Stimulated activated CD8-positive, alpha-beta memory T cell treated with anti-CD3 and anti-CD28 coated beads, Interleukin-7, amount 100 ng/mL, for 4 hours (primary cell): ENCODE measurements at regions not wholly inside any gene's neighbourhood (a gene's known extent, or its start where the extent isn't known, plus 50 kb on each side); places are given as distances from the start of the nearest gene placed in this dataset.
"Not testable (repeated sequence)": the region's sequence is repeated elsewhere in the genome, so short reads cannot be mapped to it uniquely, and the experiment has no call there.

Source experiments
- DNase-seq, 2 donors: peaks; one replicate each; pipeline ENCODE4 v3.0.0-alpha.2; 2020; ENCODE audit warnings: low read depth in 2 of 2

GRCh38 chr3:105260385-105260784, 106.3 kb upstream of the ALCAM start:
- no peak for DNase-seq

GRCh38 chr3:105274536-105274935, 92.2 kb upstream of the ALCAM start:
- no peak for DNase-seq

DNA sequence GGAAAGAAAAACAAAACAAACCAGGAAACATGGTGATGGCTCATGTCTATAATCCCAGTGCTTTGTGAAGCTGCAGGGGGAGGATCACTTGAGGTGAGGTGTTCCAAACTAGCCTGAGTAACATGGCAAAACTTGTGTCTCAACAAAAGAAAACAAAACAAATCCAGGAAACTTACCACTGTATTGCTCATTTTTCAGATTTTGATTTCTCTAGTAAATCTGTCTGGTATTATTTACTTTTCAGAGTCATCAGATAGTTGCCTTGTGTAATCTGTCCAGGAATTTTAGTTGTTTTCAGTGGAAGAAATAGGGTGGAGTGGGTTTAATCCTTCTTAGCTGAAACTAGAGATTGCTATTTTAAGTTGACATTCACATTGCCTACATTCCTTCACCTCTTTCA, 91.8 kb upstream of the ALCAM start:
- DNase-seq, result no peak

GRCh38 chr3:105277656-105278055, 89.1 kb upstream of the ALCAM start:
- DNase-seq, result no peak

- no peak for DNase-seq
These were observed 88.0 kb upstream of the ALCAM start for GRCh38 chr3:105278688-105279087.

DNA sequence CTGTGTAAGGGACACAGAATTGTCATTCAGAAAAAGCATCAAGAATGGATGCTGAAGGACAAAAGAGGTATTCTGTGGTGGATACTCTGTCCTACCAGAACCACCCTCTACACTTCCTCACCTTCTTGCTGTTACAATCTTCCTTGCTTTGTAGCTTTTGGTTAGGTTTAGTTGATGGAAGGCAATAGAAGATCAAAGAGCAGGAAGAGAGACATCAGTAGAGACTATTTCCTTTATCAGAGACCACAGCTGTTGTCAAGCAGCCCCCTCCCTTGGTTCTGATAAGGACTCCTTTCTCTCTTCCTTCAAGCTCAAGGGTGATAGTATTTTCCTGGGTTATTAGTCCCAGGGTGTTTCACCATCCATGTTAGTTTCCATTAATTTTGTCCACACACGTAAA, 84.7 kb upstream of the ALCAM start:
- DNase-seq, result no peak

DNA sequence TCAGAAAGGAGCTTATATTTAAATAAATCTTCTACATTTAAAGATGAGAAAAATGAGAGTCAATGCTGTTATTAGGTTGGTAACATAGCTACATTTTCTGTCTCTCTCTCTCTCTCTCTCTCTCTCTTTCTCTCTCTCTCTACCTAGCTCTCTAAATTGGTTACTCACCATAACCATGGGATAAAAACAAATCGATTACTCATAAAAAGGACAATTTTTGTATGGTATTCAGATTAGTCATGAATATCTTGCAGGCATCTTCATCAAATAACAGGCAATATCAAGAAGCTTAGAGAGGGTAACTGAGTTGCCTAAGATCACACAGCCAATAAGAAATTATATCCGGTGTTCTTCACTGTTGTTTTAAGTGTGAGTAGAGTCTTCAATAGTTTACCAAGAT, 81.8 kb upstream of the ALCAM start:
- no peak for DNase-seq

DNA sequence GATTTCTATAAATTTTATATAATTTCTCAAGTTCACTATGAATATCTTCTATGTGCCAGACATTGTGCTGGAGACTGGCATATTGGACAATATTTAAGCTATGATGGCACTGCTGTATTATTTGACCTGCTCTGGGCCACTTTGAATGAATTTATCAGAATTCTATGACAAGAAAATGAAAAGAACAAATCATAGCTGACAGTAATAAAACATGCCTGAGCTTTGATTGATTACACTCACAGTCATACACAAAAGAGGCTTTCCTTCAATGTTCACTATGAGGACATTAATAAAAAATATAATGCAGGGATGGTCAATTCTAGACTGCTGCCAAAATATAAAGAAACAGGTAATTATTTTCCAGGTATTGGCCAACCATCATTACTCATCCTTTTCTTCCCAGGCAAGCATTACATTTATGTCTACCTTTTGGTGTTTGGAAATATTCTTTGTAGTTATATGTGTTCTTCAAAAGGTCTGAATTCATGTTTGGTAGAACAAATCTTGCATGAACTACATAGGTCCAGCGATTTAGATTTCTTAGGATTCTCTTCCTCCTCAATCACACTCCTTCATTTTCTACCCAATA, 81.0 kb upstream of the ALCAM start:
- DNase-seq, result no peak

- DNase-seq, result no peak
These were observed 73.3 kb upstream of the ALCAM start for GRCh38 chr3:105293441-105293840.

DNA sequence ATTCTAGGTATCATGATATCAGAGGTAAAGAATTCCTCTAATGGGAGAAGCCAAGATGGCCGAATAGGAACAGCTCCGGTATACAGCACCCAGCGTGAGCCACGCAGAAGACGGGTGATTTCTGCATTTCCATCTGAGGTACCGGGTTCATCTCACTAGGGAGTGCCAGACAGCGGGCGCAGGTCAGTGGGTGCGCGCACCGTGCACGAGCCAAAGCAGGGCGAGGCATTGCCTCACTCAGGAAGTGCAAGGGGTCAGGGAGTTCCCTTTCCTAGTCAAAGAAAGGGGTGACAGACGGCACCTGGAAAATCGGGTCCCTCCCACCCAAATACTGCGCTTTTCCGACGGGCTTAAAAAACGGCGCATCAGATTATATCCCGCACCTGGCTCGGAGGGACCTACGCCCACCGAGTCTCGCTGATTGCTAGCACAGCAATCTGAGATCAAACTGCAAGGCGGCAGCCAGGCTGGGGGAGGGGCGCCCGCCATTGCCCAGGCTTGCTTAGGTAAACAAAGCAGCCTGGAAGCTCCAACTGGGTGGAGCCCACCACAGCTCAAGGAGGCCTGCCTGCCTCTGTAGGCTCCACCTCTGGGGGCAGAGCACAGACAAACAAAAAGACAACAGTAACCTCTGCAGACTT, 70.4 kb upstream of the ALCAM start:
- DNase-seq, result not testable (repeated sequence)

DNA sequence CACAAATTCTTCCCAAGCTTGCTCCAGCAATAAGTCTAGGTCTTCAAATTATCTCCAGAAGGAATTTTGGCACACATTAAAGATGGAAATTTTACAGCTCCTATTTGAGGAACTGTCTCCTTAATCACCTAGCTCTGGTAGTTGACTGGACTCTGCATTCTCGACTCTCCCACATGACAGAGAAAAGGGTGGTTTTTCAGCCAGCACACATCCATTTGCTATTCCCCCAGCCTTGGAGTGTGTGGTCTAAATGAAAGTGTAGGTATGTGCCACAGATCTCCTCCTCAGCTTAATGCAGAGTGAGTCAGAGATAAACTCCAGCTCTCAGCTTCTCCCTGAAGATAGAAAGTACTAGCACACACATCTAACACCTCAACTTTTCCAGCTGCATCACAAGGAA, 62.2 kb upstream of the ALCAM start:
- no peak for DNase-seq

DNA sequence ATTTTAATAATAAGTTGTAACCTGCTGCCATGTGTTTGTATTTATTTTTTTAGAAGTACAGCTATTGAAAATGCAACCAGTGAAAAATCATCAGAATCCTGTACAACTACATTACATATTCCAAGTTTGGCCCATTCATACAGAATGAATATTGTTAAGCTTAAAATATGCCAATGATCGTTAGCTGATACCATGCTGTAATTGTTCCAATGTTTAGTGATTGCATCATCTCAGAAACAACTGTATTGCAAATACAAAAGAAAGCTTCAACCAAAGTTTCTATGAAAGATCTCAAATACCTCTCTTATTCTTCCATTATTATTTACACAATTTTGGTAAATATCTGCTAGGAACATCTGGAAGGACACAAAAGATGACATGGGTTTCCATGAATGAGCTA, 51.6 kb upstream of the ALCAM start:
- DNase-seq, result no peak

GRCh38 chr3:105315815-105316214, 50.9 kb upstream of the ALCAM start:
- no peak for DNase-seq

- DNase-seq, result no peak
These were observed 50.4 kb upstream of the ALCAM start for GRCh38 chr3:105316331-105316730.
